ENCODE measurements at regions not wholly inside any gene's neighbourhood (a gene's known extent, or its start where the extent isn't known, plus 50 kb on each side); places are given as distances from the start of the nearest gene placed in this dataset.
"Not testable (repeated sequence)": the region's sequence is repeated elsewhere in the genome, so short reads cannot be mapped to it uniquely, and the experiment has no call there.

DNA sequence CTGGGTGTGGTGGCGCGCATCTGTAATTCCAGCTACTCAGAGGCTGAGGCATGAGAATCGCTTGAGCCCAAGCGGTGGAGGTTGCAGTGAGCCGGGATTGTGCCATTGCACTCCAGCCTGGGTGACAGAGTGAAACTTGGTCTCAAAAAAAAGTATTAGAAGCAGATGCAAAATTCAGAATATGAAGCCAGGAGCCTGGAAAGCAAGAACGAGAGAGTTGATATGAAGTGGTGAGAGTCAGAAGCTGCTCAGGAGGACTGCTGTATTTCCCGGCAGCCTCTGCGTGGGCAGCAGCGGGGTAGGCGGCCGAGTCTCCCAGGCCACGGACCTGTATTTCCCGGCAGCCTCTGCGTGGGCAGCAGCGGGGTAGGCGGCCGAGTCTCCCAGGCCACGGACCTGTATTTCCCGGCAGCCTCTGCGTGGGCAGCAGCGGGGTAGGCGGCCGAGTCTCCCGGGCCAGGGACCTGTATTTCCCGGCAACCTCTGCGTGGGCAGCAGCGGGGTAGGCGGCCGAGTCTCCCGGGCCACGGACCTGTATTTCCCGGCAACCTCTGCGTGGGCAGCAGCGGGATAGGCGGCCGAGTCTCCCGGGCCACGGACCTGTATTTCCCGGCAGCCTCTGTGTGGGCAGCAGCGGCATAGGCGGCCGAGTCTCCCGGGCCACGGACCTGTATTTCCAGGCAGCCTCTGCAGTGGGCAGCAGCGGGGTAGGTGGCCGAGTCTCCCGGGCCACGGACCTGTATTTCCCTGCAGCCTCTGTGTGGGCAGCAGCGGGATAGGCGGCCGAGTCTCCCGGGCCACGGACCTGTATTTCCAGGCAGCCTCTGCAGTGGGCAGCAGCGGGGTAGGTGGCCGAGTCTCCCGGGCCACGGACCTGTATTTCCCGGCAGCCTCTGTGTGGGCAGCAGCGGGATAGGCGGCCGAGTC, 145.2 kb upstream of the PITRM1 start:
- DNase-seq (ENCODE audit: low read depth, low spot score) = not testable (repeated sequence)

DNA sequence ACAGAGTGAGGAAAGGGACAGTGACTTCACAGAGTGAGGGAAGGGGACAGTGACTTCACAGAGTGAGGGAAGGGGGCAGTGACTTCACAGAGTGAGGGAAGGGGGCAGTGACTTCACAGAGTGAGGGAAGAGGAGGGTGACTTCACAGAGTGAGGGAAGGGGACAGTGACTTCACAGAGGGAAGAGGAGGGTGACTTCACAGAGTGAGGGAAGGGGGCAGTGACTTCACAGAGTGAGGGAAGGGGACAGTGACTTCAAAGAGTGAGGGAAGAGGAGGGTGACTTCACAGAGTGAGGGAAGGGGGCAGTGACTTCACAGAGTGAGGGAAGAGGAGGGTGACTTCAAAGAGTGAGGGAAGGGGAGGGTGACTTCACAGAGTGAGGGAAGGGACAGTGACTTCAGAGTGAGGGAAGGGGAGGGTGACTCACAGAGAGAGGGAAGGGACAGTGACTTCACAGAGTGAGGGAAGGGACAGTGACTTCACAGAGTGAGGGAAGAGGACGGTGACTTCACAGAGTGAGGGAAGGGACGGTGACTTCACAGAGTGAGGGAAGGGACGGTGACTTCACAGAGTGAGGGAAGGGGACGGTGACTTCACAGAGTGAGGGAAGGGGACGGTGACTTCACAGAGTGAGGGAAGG, 142.0 kb upstream of the PITRM1 start:
- DNase-seq (ENCODE audit: low read depth, low spot score) = not testable (repeated sequence)

DNA sequence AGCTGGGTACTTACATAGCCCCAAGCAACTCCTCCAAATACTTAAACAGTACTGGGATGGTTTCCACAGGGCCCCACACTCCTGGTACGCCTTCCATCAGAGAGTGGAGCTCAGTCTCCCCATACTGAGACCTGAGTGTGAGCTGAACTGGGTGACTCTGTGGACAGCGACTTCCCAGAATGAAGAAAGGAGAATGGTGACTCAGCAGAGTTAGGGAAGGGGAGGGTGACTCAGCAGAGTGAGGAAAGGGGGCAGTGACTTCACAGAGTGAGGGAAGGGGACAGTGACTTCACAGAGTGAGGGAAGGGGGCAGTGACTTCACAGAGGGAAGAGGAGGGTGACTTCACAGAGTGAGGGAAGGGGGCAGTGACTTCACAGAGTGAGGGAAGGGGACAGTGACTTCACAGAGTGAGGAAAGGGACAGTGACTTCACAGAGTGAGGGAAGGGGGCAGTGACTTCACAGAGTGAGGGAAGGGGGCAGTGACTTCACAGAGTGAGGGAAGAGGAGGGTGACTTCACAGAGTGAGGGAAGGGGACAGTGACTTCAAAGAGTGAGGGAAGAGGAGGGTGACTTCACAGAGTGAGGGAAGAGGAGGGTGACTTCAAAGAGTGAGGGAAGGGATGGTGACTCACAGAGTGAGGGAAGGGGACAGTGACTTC, 141.3 kb upstream of the PITRM1 start:
- not testable (repeated sequence) for DNase-seq (ENCODE audit: low read depth, low spot score)

DNA sequence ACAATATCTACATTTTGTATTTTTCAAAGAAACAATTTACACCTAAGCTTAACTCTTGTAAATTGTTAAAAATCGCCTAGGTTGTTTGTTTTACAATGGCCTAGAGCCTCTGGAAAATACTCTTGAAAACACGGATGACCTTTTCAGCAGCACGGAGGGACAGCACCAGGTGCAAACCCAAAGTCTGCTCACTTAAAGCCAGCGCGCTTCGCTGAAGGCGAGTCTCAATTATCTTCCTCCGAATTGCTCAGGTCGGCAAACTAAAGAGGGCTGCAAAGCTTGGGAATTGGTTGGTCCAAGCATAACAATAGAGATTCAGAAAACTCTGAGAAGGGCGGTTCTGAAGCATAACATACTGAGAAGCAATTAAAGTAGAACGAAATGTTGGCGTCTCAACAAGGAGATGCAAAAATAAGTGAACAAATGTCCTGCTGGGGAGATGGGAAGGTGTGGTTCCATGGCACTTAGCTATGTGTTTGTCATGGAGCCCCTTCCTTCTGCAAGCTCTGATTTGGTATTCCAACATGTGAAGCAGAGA, 139.9 kb upstream of the PITRM1 start:
- DNase-seq (ENCODE audit: low read depth, low spot score) = no peak

DNA sequence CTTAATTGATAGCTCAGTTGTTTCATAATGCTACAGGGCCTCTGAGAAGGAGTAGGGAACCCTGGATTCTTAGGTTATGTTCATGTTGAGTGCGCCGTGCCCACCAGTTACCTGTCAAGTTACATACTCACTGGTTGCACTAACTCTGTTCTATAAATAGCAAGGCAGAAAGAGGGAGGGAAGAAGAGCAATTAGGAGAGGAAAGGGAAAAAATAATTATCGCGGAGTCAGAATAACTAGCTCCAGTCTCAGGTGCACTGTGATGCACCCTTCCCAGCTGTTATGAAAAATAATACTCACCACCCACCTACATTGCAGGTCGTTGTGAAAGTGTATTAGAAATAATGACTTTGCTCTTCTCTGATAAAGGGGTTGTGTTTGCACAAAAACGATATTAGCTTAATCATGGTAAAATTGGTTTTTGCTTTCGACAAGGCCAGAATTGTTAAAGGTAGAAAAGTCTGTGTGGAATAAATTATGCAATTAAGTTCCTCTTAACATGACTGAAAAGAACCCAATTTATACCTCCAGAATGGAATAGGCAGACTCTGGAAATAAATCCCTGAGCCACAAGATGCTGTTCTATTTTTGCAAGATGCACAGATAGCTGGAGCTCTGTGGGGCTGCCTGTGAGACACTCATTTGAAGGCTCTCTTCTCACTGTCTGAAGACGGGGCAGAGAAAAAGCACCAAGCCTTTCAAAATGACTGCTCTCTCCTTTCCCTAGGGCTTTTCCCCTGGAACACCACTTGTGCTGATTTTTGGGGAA, 137.6 kb upstream of the PITRM1 start:
- DNase-seq (ENCODE audit: low read depth, low spot score) = no peak

DNA sequence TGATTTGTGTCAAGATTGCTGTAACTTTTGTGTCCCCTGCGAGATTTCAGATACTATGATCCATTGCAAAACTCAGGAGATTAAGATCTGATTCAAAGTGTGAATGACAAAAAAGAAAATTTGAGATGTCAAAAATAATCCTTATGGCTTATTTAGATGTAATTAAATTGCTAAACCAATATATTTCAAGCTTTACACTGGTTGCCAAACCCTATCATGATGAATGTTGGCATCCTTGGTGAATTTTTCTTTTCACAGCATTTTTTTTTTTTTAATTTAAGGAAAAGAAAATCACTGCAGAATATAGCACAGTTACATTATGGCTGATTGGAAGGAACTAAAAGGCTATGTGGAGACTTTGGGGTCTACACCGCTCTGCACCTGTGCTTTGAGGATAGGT, 133.5 kb upstream of the PITRM1 start:
- DNase-seq (ENCODE audit: low read depth, low spot score) = no peak

DNA sequence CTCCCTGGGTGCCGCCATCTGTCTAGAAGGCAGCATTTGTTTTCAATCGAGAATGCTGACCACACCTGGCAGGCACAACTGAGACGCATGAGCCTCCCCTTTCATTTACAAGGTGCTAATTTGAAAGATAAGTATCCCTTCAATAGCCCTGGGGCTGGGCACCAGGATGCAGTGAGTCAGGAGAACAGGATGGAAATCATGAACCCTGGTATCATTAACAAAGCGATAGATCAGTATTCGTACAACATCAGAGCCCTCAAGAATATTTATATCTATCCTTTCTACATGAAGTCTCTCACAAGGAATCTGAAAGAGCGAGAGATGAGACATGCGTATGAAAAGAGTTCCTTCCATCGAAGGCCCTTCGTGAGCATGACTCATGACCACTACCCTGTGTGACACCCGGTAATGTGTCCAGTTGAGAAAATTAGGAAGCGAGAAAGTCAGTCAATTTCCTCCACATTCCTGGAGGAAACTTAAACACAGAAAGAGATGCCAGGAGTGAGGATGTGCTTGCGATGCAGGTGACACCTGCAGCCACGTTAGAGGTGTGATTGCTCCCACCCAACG, 123.1 kb upstream of the PITRM1 start:
- no peak for DNase-seq (ENCODE audit: low read depth, low spot score)

DNA sequence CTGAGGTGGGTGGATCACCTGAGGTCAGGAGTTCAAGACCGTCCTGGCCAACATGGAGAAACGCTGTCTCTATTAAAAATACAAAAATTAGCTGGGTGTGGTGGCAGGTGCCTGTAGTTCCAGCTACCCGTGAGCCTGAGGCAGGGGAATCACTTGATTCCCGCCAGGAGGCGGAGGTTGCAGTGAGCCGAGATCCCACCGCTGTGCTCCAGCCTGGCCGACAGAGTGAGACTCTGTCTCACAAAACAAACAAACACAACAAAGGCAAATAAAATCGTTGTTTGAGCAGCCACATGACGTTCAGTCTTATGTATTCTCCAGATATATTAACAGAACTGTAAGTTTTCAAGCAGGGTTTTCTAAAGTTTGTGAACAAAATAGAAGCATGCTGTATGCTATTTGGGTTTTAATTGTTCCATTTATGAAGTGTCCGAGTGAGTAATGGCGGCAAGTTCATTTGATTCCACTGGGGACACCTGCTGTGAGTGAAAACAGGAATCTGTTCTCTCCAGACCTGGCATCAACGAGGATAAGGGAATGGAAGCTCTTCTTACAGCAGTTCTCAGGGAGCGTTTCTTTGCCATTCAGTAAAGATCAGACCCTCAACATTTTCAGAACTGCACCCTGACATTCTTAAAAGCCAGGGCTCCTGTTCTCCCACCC, 122.5 kb upstream of the PITRM1 start:
- DNase-seq (ENCODE audit: low read depth, low spot score) = no peak

DNA sequence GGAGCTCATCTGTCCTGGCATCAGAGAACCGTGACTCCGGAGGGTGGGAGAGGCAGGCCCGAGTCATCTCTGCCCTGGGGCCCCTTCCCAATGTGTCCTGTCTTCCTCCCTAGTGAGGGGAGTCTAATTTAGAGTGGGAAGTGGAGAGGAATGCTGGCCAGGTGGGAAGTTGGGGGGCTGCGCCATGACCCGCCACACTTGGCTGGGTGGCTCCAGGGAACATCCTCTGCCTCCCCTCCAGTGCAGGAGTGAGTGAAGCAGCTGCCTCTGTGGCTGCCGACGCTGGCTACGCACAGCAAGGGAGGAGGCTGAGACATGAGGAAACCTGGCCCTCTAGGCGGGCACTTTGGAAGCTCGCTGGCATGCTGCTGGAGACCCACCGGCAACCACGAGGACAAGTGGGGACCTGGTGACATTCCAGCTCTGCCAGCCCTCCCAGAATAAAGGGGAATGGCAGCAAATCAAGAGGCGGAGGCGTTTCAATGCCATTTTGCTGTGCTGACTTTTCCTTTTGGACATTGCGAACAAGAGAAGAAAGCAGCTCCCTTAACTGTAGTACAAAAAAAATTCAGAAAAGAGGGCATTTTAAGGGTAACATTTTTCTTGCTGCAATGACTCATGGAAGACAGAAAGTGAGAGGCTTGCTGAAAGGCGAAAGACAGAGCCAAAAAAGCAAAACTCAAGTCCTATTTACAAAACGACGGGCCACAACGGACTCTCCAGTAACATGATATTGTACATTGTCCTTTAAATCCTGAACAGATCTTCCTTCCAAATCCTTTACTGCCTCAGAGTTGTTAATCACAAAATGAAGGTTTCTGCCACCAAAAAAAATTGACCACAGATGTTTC, 121.2 kb upstream of the PITRM1 start:
- no peak for DNase-seq (ENCODE audit: low read depth, low spot score)

DNA sequence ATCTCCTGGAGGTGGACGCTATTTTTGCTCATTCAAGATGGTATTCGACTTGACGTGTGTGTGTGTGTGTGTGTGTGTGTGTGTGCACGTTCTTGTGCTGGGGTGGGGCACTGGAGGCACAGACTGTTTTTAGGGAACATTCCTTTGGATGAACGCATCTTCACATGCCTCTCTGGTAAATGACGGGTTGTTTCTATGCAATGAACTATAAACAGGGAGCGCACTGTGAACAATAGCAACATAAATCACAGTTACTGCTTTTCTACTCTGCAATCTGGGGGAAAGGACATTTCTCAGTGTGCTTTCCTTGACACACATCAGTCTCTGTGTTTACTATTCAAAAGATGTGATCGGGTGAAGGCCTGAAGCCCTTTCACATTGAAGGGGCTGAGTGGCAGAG, 120.1 kb upstream of the PITRM1 start:
- no peak for DNase-seq (ENCODE audit: low read depth, low spot score)

DNA sequence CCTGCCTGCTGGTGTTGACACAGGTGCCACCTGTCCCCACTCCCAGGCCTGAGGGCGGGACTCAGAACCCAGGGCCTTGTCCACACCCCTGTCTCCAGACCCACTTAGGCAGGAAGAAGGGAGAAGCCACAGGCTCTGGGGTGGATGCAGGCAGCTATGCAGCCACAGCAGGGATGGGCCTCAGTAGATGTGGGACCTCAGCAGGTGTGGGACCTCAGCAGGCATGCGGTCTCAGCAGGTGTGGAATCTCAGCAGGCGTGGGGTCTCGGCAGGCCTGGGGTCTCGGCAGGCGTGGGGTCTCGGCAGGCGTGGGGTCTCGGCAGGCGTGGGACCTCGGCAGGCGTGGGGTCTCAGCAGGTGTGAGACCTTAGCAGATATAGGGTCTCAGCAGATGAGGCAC, 118.0 kb upstream of the PITRM1 start:
- DNase-seq (ENCODE audit: low read depth, low spot score) = no peak

DNA sequence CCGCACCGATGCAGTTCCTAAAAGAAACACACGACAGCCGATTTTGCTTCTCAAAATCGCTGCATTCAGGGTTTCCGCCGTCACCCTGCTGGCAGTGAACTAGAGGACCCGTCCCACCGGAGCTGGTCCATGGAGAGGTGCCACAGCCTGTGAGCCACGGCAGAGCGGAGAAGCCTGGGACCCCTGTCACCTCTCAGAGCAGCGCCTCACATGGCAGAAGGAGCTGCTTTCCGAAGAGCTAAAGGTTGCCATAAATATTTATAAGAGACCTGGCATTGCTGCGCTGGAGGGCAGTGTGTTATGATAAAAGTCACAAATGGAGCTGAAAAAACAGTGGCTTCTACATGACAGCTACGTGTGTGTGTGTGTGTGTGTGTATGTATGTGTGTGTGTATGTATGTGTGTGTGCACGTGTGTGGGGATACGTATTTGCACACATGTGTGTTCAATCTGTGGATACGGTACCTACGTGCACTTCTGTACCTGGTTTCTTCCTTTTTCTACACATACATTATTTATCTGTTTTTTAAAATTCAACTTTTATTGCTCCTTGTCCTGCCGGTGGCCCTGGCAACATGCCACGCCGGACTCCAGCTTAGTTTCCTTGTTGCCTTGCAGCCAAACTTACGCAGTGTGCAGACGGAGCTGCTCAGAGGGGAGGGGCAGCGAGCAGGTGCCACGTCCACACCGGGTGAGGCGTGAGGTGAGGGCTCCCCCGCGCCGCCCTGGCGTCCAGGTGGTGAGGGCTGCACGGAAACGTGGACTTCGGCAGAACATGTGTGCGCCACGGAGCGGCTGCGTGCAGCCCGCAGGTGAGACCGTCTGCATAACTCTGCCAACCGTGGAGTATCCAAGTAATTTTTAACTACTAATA, 115.2 kb upstream of the PITRM1 start:
- DNase-seq (ENCODE audit: low read depth, low spot score) = no peak

DNA sequence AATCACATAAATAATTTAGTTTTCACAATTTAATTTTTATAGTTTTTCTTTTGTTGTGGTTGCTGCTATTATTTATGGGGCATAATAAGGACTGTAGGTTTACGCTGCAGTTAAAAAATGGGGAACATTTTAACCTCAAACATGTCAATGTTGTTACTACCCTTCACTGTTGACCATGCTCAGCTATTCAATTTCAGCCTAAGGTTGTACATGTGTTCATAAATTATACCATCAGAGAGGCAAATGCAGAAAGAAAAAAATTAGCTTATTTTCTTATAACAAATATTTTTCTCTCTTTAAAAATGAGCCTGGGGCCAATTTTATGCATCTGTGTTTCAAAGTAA, 110.1 kb upstream of the PITRM1 start:
- no peak for DNase-seq (ENCODE audit: low read depth, low spot score)

DNA sequence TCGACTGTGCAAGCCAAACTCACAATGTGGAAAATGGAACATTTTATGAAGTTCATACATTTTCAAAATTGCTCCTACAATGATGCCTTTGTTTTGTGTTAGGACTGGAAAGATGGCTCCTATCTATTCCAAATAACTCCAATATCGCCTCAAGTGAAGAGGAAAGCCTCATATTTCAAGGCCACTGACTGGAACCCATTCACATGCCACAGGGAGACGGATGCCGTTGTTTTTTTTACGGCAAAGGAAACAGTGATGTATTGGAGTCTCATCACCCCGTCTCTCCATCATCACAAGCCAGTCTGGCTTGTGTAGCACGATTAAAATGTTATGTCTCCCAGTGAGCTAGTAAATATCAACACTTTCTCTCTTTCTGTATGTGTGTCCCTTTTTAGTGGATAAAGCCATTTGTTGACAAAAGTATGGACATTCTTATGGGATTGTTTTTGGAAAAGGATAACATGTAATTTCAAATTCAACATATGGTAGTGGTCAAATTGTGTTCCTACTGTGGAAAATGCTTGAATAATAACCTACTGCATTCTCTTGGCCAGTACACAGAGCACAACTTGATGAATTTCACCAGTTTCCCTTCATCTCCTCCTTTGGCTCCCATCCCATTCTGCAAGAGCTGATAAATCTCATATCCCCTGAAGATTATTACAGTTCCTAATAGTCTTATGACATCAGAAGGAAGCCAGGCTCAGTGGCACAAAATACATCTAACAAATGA, 109.5 kb upstream of the PITRM1 start:
- no peak for DNase-seq (ENCODE audit: low read depth, low spot score)

DNA sequence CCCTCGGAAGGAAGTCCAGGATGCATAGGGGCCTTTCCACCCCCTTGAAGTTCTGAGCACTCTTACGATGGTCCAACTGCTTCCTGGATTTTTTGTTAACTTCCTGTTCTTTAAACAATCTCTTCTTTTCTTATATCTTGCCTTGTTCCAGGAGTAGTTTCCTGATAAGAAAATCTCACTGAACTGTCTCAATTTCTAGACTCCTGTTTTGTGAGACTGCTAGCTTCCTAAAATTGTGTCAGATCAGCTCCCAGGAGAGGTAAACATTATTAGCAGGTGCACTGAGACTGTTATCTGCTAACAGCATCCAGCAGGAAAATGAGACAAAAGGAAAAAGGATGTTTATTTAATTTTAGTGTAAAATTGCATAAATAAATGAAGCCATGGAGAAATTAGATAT, 106.2 kb upstream of the PITRM1 start:
- no peak for DNase-seq (ENCODE audit: low read depth, low spot score)

DNA sequence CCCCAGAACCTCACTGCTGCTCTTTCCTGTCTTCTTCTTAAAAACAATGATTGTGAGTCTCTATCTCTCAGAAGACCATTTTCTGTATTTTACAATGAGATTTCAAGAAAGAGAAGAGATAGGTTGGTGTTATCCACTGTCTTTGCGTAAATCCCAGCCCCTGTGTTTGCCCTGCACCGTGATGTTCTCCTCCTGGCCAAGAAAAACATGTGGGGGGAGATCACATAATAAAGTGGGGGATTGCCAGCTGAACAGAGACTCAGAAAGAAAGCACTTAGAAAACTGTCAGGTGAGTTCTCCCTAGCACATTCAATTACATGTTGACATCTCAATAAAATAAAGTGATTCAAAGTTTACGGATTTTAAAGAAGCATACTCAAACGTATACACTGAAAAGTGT, 105.0 kb upstream of the PITRM1 start:
- DNase-seq (ENCODE audit: low read depth, low spot score) = no peak

DNA sequence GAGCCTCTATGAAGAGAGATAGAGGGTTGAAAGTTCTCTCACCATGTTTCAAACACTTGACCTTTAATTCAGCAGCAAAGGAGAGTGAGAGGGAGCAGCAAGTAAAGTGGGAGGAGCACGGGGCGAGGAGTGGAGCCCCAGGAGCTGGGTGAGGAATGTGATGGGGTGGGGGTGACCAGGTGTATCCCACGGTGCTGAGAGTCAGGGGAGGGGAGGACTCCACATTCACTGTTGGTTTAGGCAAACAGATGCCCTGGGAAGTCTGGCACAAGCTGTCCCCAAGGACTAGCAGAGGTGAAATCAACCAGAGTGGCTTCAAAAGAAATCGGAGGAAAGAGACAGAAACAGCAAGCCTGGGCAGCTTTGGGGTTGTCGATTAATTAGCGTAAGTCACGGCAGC, 101.8 kb upstream of the PITRM1 start:
- no peak for DNase-seq (ENCODE audit: low read depth, low spot score)

DNA sequence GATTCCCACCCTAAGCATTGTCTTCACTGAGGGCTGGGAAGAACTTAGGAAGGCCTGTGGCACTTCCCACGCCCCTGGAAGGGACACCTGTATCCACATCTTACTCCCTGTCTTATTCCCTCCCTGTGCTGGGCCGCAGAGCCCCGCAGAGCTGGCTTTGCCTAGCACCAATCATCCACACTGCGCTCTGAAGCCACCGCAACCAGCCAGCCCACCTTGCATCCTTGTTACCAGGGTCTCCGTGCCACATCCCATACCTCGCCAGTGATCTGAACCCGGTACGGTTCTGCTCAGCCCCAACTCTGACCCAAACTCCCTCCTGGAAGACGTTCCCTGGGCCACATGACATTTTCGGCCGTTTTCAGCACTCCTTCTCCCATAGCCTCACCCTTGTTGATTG, 101.4 kb upstream of the PITRM1 start:
- no peak for DNase-seq (ENCODE audit: low read depth, low spot score)

Measured in activated naive CD8-positive, alpha-beta T cell treated with anti-CD3 and anti-CD28 coated beads, Interleukin-2, amount 50 U/mL, for 16 hours (primary cell).